ENCODE measurements at regions not wholly inside any gene's neighbourhood (a gene's known extent, or its start where the extent isn't known, plus 50 kb on each side); places are given as distances from the start of the nearest gene placed in this dataset.
"Not testable (repeated sequence)": the region's sequence is repeated elsewhere in the genome, so short reads cannot be mapped to it uniquely, and the experiment has no call there.

- H3K4me1 ChIP-seq (ENCODE audit: control insufficient read depth, insufficient read depth, low read length): no peaks in the 10 kb centered on the region
- H3K27ac ChIP-seq (ENCODE audit: low read length): no peak overlapping the region
- H3K9ac ChIP-seq (ENCODE audit: low read length in 2 of 2): no peak overlapping the region
- H3K36me3 ChIP-seq (ENCODE audit: control insufficient read depth in 2 of 2, insufficient read depth in 2 of 2, low read length in 2 of 2): no peaks in the 10 kb centered on the region
- no peaks in the 10 kb centered on the region for H3K9me3 ChIP-seq (ENCODE audit: control insufficient read depth in 2 of 2, low read length in 2 of 2)
- H3K4me3 ChIP-seq (ENCODE audit: low read length in 2 of 2): no peak overlapping the region
- no peaks in the 10 kb centered on the region for H3K27me3 ChIP-seq (ENCODE audit: control insufficient read depth in 1 of 2, insufficient read depth in 2 of 2, low read length in 2 of 2)
These were observed 162.9 kb downstream of the SOX4 start for GRCh38 chr6:21756487-21756886.

- not testable (repeated sequence) for H3K4me3 ChIP-seq (ENCODE audit: low read length in 2 of 2); H3K27ac ChIP-seq (ENCODE audit: low read length); H3K27me3 ChIP-seq (ENCODE audit: control insufficient read depth in 1 of 2, insufficient read depth in 2 of 2, low read length in 2 of 2)
These were observed 163.8 kb downstream of the SOX4 start for GRCh38 chr6:21757392-21757791.

GRCh38 chr6:21759721-21760120 lies 166.2 kb downstream of the SOX4 start:
- H3K9ac ChIP-seq (ENCODE audit: low read length in 2 of 2): no peak overlapping the region
- no peaks in the 10 kb centered on the region for H3K36me3 ChIP-seq (ENCODE audit: control insufficient read depth in 2 of 2, insufficient read depth in 2 of 2, low read length in 2 of 2)
- H3K4me3 ChIP-seq (ENCODE audit: low read length in 2 of 2): no peak overlapping the region
- no peak overlapping the region for H3K27ac ChIP-seq (ENCODE audit: low read length)
- H3K9me3 ChIP-seq (ENCODE audit: control insufficient read depth in 2 of 2, low read length in 2 of 2): no peaks in the 10 kb centered on the region
- H3K27me3 ChIP-seq (ENCODE audit: control insufficient read depth in 1 of 2, insufficient read depth in 2 of 2, low read length in 2 of 2): no peaks in the 10 kb centered on the region
- H3K4me1 ChIP-seq (ENCODE audit: control insufficient read depth, insufficient read depth, low read length): no peaks in the 10 kb centered on the region

More at GRCh38 chr6:21757392-21757791, 163.8 kb downstream of the SOX4 start:
- not testable (repeated sequence) for H3K9me3 ChIP-seq (ENCODE audit: control insufficient read depth in 2 of 2, low read length in 2 of 2); H3K9ac ChIP-seq (ENCODE audit: low read length in 2 of 2); H3K36me3 ChIP-seq (ENCODE audit: control insufficient read depth in 2 of 2, insufficient read depth in 2 of 2, low read length in 2 of 2); H3K4me1 ChIP-seq (ENCODE audit: control insufficient read depth, insufficient read depth, low read length)

GRCh38 chr6:21761053-21761730 lies 167.6 kb downstream of the SOX4 start:
- not testable (repeated sequence) for H3K4me1 ChIP-seq (ENCODE audit: control insufficient read depth, insufficient read depth, low read length); H3K27ac ChIP-seq (ENCODE audit: low read length); H3K27me3 ChIP-seq (ENCODE audit: control insufficient read depth in 1 of 2, insufficient read depth in 2 of 2, low read length in 2 of 2); H3K36me3 ChIP-seq (ENCODE audit: control insufficient read depth in 2 of 2, insufficient read depth in 2 of 2, low read length in 2 of 2); H3K9me3 ChIP-seq (ENCODE audit: control insufficient read depth in 2 of 2, low read length in 2 of 2); H3K9ac ChIP-seq (ENCODE audit: low read length in 2 of 2); H3K4me3 ChIP-seq (ENCODE audit: low read length in 2 of 2)

GRCh38 chr6:21764989-21765388 lies 171.4 kb downstream of the SOX4 start:
- no peaks in the 10 kb centered on the region for H3K27me3 ChIP-seq (ENCODE audit: control insufficient read depth in 1 of 2, insufficient read depth in 2 of 2, low read length in 2 of 2)
- no peaks in the 10 kb centered on the region for H3K9me3 ChIP-seq (ENCODE audit: control insufficient read depth in 2 of 2, low read length in 2 of 2)
- H3K27ac ChIP-seq (ENCODE audit: low read length): no peak overlapping the region
- H3K4me1 ChIP-seq (ENCODE audit: control insufficient read depth, insufficient read depth, low read length): peaks cover 2% of the 10 kb centered on the region
- H3K36me3 ChIP-seq (ENCODE audit: control insufficient read depth in 2 of 2, insufficient read depth in 2 of 2, low read length in 2 of 2): no peaks in the 10 kb centered on the region
- no peak overlapping the region for H3K4me3 ChIP-seq (ENCODE audit: low read length in 2 of 2)
- no peak overlapping the region for H3K9ac ChIP-seq (ENCODE audit: low read length in 2 of 2)

GRCh38 chr6:21767891-21768648 lies 174.5 kb downstream of the SOX4 start:
- H3K9ac ChIP-seq (ENCODE audit: low read length in 2 of 2): no peak overlapping the region
- no peak overlapping the region for H3K27ac ChIP-seq (ENCODE audit: low read length)
- H3K36me3 ChIP-seq (ENCODE audit: control insufficient read depth in 2 of 2, insufficient read depth in 2 of 2, low read length in 2 of 2): no peaks in the 10 kb centered on the region
- peaks cover 3% of the 10 kb centered on the region for H3K4me1 ChIP-seq (ENCODE audit: control insufficient read depth, insufficient read depth, low read length)
- H3K9me3 ChIP-seq (ENCODE audit: control insufficient read depth in 2 of 2, low read length in 2 of 2): no peaks in the 10 kb centered on the region
- no peaks in the 10 kb centered on the region for H3K27me3 ChIP-seq (ENCODE audit: control insufficient read depth in 1 of 2, insufficient read depth in 2 of 2, low read length in 2 of 2)
- H3K4me3 ChIP-seq (ENCODE audit: low read length in 2 of 2): no peak overlapping the region

GRCh38 chr6:21769405-21769861 lies 175.9 kb downstream of the SOX4 start:
- Histone ChIP-seq H3K4me1 (ENCODE audit: control insufficient read depth, insufficient read depth, low read length) (peaks cover 3% of the 10 kb centered on the region), H3K9ac (ENCODE audit: low read length in 2 of 2) (no peak overlapping the region), H3K27ac (ENCODE audit: low read length) (no peak overlapping the region)

GRCh38 chr6:21769968-21770367 lies 176.4 kb downstream of the SOX4 start:
- Histone ChIP-seq H3K9me3 (ENCODE audit: control insufficient read depth in 2 of 2, low read length in 2 of 2) (no peaks in the 10 kb centered on the region), H3K36me3 (ENCODE audit: control insufficient read depth in 2 of 2, insufficient read depth in 2 of 2, low read length in 2 of 2) (no peaks in the 10 kb centered on the region), H3K27ac (ENCODE audit: low read length) (no peak overlapping the region), H3K27me3 (ENCODE audit: control insufficient read depth in 1 of 2, insufficient read depth in 2 of 2, low read length in 2 of 2) (no peaks in the 10 kb centered on the region), H3K4me1 (ENCODE audit: control insufficient read depth, insufficient read depth, low read length) (peaks cover 3% of the 10 kb centered on the region), H3K9ac (ENCODE audit: low read length in 2 of 2) (no peak overlapping the region), H3K4me3 (ENCODE audit: low read length in 2 of 2) (no peak overlapping the region)

More at GRCh38 chr6:21769405-21769861, 175.9 kb downstream of the SOX4 start:
- Histone ChIP-seq H3K4me3 (ENCODE audit: low read length in 2 of 2) (no peak overlapping the region), H3K9me3 (ENCODE audit: control insufficient read depth in 2 of 2, low read length in 2 of 2) (no peaks in the 10 kb centered on the region), H3K36me3 (ENCODE audit: control insufficient read depth in 2 of 2, insufficient read depth in 2 of 2, low read length in 2 of 2) (no peaks in the 10 kb centered on the region), H3K27me3 (ENCODE audit: control insufficient read depth in 1 of 2, insufficient read depth in 2 of 2, low read length in 2 of 2) (no peaks in the 10 kb centered on the region)

- Histone ChIP-seq H3K36me3 (ENCODE audit: control insufficient read depth in 2 of 2, insufficient read depth in 2 of 2, low read length in 2 of 2) (no peaks in the 10 kb centered on the region), H3K4me1 (ENCODE audit: control insufficient read depth, insufficient read depth, low read length) (peaks cover 3% of the 10 kb centered on the region)
These were observed 178.2 kb downstream of the SOX4 start for GRCh38 chr6:21771626-21772320.

GRCh38 chr6:21772477-21772876 lies 178.9 kb downstream of the SOX4 start:
- no peaks in the 10 kb centered on the region for H3K9me3 ChIP-seq (ENCODE audit: control insufficient read depth in 2 of 2, low read length in 2 of 2)
- no peaks in the 10 kb centered on the region for H3K36me3 ChIP-seq (ENCODE audit: control insufficient read depth in 2 of 2, insufficient read depth in 2 of 2, low read length in 2 of 2)
- no peaks in the 10 kb centered on the region for H3K27me3 ChIP-seq (ENCODE audit: control insufficient read depth in 1 of 2, insufficient read depth in 2 of 2, low read length in 2 of 2)
- H3K4me3 ChIP-seq (ENCODE audit: low read length in 2 of 2): no peak overlapping the region
- no peak overlapping the region for H3K27ac ChIP-seq (ENCODE audit: low read length)
- peaks cover 3% of the 10 kb centered on the region for H3K4me1 ChIP-seq (ENCODE audit: control insufficient read depth, insufficient read depth, low read length)
- no peak overlapping the region for H3K9ac ChIP-seq (ENCODE audit: low read length in 2 of 2)

More at GRCh38 chr6:21771626-21772320, 178.2 kb downstream of the SOX4 start:
- H3K27ac ChIP-seq (ENCODE audit: low read length): no peak overlapping the region
- no peaks in the 10 kb centered on the region for H3K27me3 ChIP-seq (ENCODE audit: control insufficient read depth in 1 of 2, insufficient read depth in 2 of 2, low read length in 2 of 2)
- no peak overlapping the region for H3K9ac ChIP-seq (ENCODE audit: low read length in 2 of 2)
- H3K4me3 ChIP-seq (ENCODE audit: low read length in 2 of 2): no peak overlapping the region
- no peaks in the 10 kb centered on the region for H3K9me3 ChIP-seq (ENCODE audit: control insufficient read depth in 2 of 2, low read length in 2 of 2)

Data from stomach smooth muscle (tissue), 2 donors.